C4-2B (cell line): ENCODE measurements at regions not wholly inside any gene's neighbourhood (a gene's known extent, or its start where the extent isn't known, plus 50 kb on each side); places are given as distances from the start of the nearest gene placed in this dataset.

ENCODE experiments used
- ZFX ChIP-seq: fragments of 450-650 bp; IDR thresholded peaks from 2 replicates; pipeline ENCODE4 v1.6.1; 2017
- TF ChIP-seq, protein P1 (sequence below): fragments of 450-650 bp; conservative IDR thresholded peaks from 2 replicates; pipeline ENCODE4 v1.5.1; 2017; ENCODE audit warnings: mild to moderate bottlenecking

DNA sequence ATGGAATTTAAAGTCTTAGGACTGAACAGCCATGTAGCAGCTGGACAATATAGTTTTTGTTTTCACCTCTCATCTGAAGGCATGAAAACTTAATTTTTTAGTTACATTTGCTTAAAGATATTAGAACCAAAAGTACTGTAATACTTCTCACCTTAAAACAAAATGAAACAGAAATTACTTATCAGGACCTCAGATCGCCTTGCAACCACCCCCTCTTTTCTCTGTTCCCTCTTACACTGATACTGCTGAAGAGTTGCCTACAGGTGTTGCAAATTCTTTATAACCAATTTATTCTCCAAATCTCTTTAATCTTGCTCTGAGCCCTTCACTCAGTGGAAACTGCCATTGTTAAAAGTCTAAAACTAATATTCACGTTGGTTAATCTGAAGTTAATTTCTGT is 145.0 kb downstream of the SPCS3 start:
- TF ChIP-seq, protein P1, sequence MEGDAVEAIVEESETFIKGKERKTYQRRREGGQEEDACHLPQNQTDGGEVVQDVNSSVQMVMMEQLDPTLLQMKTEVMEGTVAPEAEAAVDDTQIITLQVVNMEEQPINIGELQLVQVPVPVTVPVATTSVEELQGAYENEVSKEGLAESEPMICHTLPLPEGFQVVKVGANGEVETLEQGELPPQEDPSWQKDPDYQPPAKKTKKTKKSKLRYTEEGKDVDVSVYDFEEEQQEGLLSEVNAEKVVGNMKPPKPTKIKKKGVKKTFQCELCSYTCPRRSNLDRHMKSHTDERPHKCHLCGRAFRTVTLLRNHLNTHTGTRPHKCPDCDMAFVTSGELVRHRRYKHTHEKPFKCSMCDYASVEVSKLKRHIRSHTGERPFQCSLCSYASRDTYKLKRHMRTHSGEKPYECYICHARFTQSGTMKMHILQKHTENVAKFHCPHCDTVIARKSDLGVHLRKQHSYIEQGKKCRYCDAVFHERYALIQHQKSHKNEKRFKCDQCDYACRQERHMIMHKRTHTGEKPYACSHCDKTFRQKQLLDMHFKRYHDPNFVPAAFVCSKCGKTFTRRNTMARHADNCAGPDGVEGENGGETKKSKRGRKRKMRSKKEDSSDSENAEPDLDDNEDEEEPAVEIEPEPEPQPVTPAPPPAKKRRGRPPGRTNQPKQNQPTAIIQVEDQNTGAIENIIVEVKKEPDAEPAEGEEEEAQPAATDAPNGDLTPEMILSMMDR = no peak
- no peak for TF ChIP-seq ZFX
